NCI-H2107 treated with DMSO at 0.1 percent for 48 hours (cell line): ENCODE measurements at regions not wholly inside any gene's neighbourhood (a gene's known extent, or its start where the extent isn't known, plus 50 kb on each side); places are given as distances from the start of the nearest gene placed in this dataset.
"Not testable (repeated sequence)": the region's sequence is repeated elsewhere in the genome, so short reads cannot be mapped to it uniquely, and the experiment has no call there.

Experiments
- DNase-seq: peaks from one replicate; lab custom pipeline; 2025; ENCODE audit not compliant: unreplicated experiment; lab: John Stamatoyannopoulos, UW

- no peak for DNase-seq
Measured at GRCh38 chr3:66552846-66553245, 52.0 kb upstream of the LRIG1 start.

GRCh38 chr3:66553441-66554113, 52.8 kb upstream of the LRIG1 start:
- DNase-seq: no peak

GRCh38 chr3:66554178-66554577, 53.4 kb upstream of the LRIG1 start:
- no peak for DNase-seq

- DNase-seq: no peak
Measured at GRCh38 chr3:66555214-66555844, 54.5 kb upstream of the LRIG1 start.

GRCh38 chr3:66557170-66557569, 56.3 kb upstream of the LRIG1 start:
- no peak for DNase-seq

GRCh38 chr3:66559924-66560323, 59.1 kb upstream of the LRIG1 start:
- not testable (repeated sequence) for DNase-seq

- DNase-seq: no peak
Measured at GRCh38 chr3:66561367-66561766, 60.5 kb upstream of the LRIG1 start.

- no peak for DNase-seq
Measured at GRCh38 chr3:66565301-66565700, 64.5 kb upstream of the LRIG1 start.

GRCh38 chr3:66567077-66567476, 66.3 kb upstream of the LRIG1 start:
- no peak for DNase-seq

- DNase-seq: no peak
Measured at GRCh38 chr3:66572090-66572675, 71.4 kb upstream of the LRIG1 start.

GRCh38 chr3:66572938-66573710, 72.3 kb upstream of the LRIG1 start:
- DNase-seq: no peak

- no peak for DNase-seq
Measured at GRCh38 chr3:66574091-66574490, 73.3 kb upstream of the LRIG1 start.

- DNase-seq: no peak
Measured at GRCh38 chr3:66577426-66578203, 76.8 kb upstream of the LRIG1 start.

- DNase-seq: no peak
Measured at GRCh38 chr3:66581256-66581655, 80.4 kb upstream of the LRIG1 start.

GRCh38 chr3:66582721-66583423, 82.0 kb upstream of the LRIG1 start:
- DNase-seq: no peak

GRCh38 chr3:66583424-66584040, 82.7 kb upstream of the LRIG1 start:
- DNase-seq: no peak

- no peak for DNase-seq
Measured at GRCh38 chr3:66585520-66586095, 84.8 kb upstream of the LRIG1 start.

- no peak for DNase-seq
Measured at GRCh38 chr3:66586853-66587252, 86.0 kb upstream of the LRIG1 start.

- DNase-seq: no peak
Measured at GRCh38 chr3:66588340-66588847, 87.6 kb upstream of the LRIG1 start.
